ENCODE measurements at regions not wholly inside any gene's neighbourhood (a gene's known extent, or its start where the extent isn't known, plus 50 kb on each side); places are given as distances from the start of the nearest gene placed in this dataset.
"Not testable (repeated sequence)": the region's sequence is repeated elsewhere in the genome, so short reads cannot be mapped to it uniquely, and the experiment has no call there.

- Histone ChIP-seq H3K4me3 (no peak overlapping the region), H3K27ac (no peak overlapping the region), H3K36me3 (no peaks in the 10 kb centered on the region), H3K27me3 (no peaks in the 10 kb centered on the region), H3K4me1 (no peaks in the 10 kb centered on the region), H3K9me3 (no peaks in the 10 kb centered on the region)
- intact Hi-C loops (cut with DNase I), result no loop called here
- TF ChIP-seq, protein P1, sequence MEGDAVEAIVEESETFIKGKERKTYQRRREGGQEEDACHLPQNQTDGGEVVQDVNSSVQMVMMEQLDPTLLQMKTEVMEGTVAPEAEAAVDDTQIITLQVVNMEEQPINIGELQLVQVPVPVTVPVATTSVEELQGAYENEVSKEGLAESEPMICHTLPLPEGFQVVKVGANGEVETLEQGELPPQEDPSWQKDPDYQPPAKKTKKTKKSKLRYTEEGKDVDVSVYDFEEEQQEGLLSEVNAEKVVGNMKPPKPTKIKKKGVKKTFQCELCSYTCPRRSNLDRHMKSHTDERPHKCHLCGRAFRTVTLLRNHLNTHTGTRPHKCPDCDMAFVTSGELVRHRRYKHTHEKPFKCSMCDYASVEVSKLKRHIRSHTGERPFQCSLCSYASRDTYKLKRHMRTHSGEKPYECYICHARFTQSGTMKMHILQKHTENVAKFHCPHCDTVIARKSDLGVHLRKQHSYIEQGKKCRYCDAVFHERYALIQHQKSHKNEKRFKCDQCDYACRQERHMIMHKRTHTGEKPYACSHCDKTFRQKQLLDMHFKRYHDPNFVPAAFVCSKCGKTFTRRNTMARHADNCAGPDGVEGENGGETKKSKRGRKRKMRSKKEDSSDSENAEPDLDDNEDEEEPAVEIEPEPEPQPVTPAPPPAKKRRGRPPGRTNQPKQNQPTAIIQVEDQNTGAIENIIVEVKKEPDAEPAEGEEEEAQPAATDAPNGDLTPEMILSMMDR (IDR thresholded peaks at IDR 0.05), result no peak
- TF ChIP-seq POLR2AphosphoS5 (IDR thresholded peaks at IDR 0.05; ENCODE audit: insufficient read depth in 1 of 2, low read depth in 1 of 2), result no peak
- TF ChIP-seq POLR2A (IDR thresholded peaks at IDR 0.05), result no peak
- no peak for DNase-seq (ENCODE audit: extremely low spot score in 2 of 2)
Observed at GRCh38 chr2:155972916-155973315, 359.6 kb downstream of the NR4A2 start.

- H3K4me1 ChIP-seq; H3K36me3 ChIP-seq; H3K9me3 ChIP-seq; DNase-seq (ENCODE audit: extremely low spot score in 2 of 2); H3K27me3 ChIP-seq; intact Hi-C loops (cut with DNase I); H3K4me3 ChIP-seq; H3K27ac ChIP-seq: not testable (repeated sequence)
Observed at GRCh38 chr2:155966064-155966471, 366.5 kb downstream of the NR4A2 start.

DNA sequence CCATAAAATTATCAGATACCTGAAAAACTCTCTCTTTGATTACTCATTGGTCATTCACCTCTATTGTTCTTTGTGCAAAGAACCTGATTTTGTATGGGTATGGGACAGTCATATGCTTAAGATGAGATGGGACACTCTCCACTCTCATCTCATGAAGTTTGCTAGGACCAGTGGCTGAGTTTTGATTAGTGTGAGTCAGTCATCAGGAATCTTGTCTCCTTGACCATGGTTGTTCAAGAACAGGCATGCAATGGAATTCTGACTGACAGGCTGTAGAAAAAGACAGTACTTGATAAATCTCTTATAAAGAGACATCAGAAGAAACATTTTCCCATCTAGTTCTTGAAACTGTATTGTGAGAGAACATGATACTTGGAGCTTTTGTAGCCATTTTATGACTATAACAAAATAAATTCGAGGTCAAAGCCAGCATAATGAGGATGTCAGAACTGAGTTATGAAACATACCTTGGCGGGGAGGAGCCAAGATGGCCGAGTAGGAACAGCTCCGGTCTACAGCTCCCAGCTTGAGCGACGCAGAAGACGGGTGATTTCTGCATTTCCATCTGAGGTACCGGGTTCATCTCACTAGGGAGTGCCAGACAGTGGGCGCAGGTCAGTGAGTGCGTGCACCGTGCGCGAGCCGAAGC, 367.0 kb downstream of the NR4A2 start:
- no peak overlapping the region for H3K4me3 ChIP-seq
- no peaks in the 10 kb centered on the region for H3K36me3 ChIP-seq
- TF ChIP-seq, protein P1 (IDR thresholded peaks at IDR 0.05), result no peak
- no peak for TF ChIP-seq POLR2AphosphoS5 (IDR thresholded peaks at IDR 0.05; ENCODE audit: insufficient read depth in 1 of 2, low read depth in 1 of 2)
- no peak for TF ChIP-seq POLR2A (IDR thresholded peaks at IDR 0.05)
- H3K27me3 ChIP-seq, result no peaks in the 10 kb centered on the region
- no peak for DNase-seq (ENCODE audit: extremely low spot score in 2 of 2)
- intact Hi-C loops (cut with DNase I), result no loop called here
- H3K4me1 ChIP-seq, result no peaks in the 10 kb centered on the region
- no peaks in the 10 kb centered on the region for H3K9me3 ChIP-seq
- no peak overlapping the region for H3K27ac ChIP-seq

- Histone ChIP-seq H3K27ac (no peak overlapping the region), H3K9me3 (no peaks in the 10 kb centered on the region), H3K27me3 (no peaks in the 10 kb centered on the region), H3K4me3 (no peak overlapping the region), H3K36me3 (no peaks in the 10 kb centered on the region), H3K4me1 (no peaks in the 10 kb centered on the region)
- TF ChIP-seq, protein P1 (IDR thresholded peaks at IDR 0.05), result no peak
- no peak for TF ChIP-seq POLR2A (IDR thresholded peaks at IDR 0.05)
- no peak for TF ChIP-seq POLR2AphosphoS5 (IDR thresholded peaks at IDR 0.05; ENCODE audit: insufficient read depth in 1 of 2, low read depth in 1 of 2)
- intact Hi-C loops (cut with DNase I), result no loop called here
- DNase-seq (ENCODE audit: extremely low spot score in 2 of 2), result no peak
Observed at GRCh38 chr2:155961641-155962040, 370.9 kb downstream of the NR4A2 start.

DNA sequence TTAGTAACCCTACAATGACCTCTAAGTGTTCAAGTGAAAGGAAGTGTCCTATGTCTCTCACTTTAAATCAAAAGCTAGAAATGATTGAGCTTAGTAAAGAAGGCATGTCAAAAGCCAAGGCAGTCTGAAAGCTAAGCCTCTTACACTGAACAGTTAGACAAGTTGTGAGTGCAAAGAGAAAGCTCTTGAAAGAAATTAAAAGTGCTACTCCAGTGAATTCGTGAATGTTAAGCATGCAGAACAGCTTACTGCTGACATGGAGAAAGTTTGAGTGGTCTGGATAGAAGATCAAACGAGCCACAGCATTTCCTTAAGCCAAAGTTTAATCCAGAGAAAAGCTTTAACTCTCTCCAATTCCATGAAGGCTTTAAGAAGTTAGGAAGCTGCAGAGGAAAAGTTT, 373.7 kb downstream of the NR4A2 start:
- Histone ChIP-seq H3K9me3 (no peaks in the 10 kb centered on the region), H3K4me3 (no peak overlapping the region), H3K27ac (no peak overlapping the region), H3K4me1 (no peaks in the 10 kb centered on the region), H3K36me3 (no peaks in the 10 kb centered on the region), H3K27me3 (no peaks in the 10 kb centered on the region)
- TF ChIP-seq, protein P1 (IDR thresholded peaks at IDR 0.05), result no peak
- TF ChIP-seq POLR2A (IDR thresholded peaks at IDR 0.05) (no peak), POLR2AphosphoS5 (IDR thresholded peaks at IDR 0.05; ENCODE audit: insufficient read depth in 1 of 2, low read depth in 1 of 2) (no peak)
- DNase-seq (ENCODE audit: extremely low spot score in 2 of 2), result no peak
- intact Hi-C loops (cut with DNase I), result no loop called here
